BJ (cell line): ENCODE measurements at regions not wholly inside any gene's neighbourhood (a gene's known extent, or its start where the extent isn't known, plus 50 kb on each side); places are given as distances from the start of the nearest gene placed in this dataset.

Experiments
- CTCF ChIA-PET: fragments of 350-600 bp; formaldehyde crosslinking; extraction: SDS; loops from one replicate; lab custom pipeline; 2021; ENCODE audit warnings: antibody characterized with exemption, inconsistent platforms; lab: Yijun Ruan, JAX
- POLR2A ChIA-PET: fragments of 300-600 bp; sonication (Branson Sonifier 250); formaldehyde crosslinking; extraction: SDS; loops from one replicate; lab custom pipeline; 2021; ENCODE audit warnings: antibody characterized with exemption; lab: Charles Lee
- DNase-seq: peaks from one replicate; pipeline ENCODE4 v3.0.0-alpha.2; 2011; ENCODE audit warnings: low read depth
- H3K27me3 ChIP-seq: 2 replicates; pipeline ENCODE4 v1.6.0; 2011; ENCODE audit warnings: low read length; ENCODE audit not compliant: control insufficient read depth, insufficient read depth
- H3K36me3 ChIP-seq: 2 replicates; pipeline ENCODE4 v1.5.1; 2011; ENCODE audit warnings: low read length; ENCODE audit not compliant: control insufficient read depth, insufficient read depth
- H3K4me3 ChIP-seq: 2 replicates; pipeline ENCODE4 v1.5.1; 2011; ENCODE audit warnings: low read depth, mild to moderate bottlenecking, control low read depth, low read length
- TF ChIP-seq, protein P1 (sequence below): IDR thresholded peaks from 2 replicates; pipeline ENCODE4 v1.5.1; 2011; ENCODE audit warnings: low read depth, mild to moderate bottlenecking, control low read depth, inconsistent platforms, low read length, moderate library complexity; ENCODE audit not compliant: insufficient read depth

DNA sequence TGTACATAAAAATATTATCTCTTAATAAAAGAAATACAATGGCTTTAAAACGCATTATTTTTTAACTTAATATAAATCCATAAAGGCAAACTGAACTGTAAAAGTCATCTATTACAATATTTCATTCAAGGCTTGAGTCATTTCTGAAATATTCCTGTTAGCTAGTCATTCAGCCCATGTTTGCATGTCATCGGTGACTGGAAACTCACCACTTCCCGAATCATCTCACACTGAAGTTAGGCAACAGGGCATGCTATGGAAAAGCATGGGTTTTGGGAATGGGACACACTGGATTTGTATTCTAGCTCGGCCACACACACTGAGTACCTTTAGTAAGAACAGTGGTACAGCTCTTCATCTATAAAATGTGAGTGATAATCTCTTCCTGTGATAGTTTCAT lies 691.1 kb upstream of the C9orf72 start:
- CTCF ChIA-PET = no interaction called here
- TF ChIP-seq, protein P1, sequence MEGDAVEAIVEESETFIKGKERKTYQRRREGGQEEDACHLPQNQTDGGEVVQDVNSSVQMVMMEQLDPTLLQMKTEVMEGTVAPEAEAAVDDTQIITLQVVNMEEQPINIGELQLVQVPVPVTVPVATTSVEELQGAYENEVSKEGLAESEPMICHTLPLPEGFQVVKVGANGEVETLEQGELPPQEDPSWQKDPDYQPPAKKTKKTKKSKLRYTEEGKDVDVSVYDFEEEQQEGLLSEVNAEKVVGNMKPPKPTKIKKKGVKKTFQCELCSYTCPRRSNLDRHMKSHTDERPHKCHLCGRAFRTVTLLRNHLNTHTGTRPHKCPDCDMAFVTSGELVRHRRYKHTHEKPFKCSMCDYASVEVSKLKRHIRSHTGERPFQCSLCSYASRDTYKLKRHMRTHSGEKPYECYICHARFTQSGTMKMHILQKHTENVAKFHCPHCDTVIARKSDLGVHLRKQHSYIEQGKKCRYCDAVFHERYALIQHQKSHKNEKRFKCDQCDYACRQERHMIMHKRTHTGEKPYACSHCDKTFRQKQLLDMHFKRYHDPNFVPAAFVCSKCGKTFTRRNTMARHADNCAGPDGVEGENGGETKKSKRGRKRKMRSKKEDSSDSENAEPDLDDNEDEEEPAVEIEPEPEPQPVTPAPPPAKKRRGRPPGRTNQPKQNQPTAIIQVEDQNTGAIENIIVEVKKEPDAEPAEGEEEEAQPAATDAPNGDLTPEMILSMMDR = no peak

GRCh38 chr9:28267351-28267750 lies 694.1 kb upstream of the C9orf72 start:
- POLR2A ChIA-PET = no interaction called here
- TF ChIP-seq, protein P1 = no peak

More for the DNA sequence above, 691.1 kb upstream of the C9orf72 start:
- Histone ChIP-seq H3K27me3 (no peaks in the 10 kb centered on the region), H3K36me3 (no peaks in the 10 kb centered on the region), H3K4me3 (no peak overlapping the region)
- POLR2A ChIA-PET = no interaction called here
- DNase-seq = no peak

DNA sequence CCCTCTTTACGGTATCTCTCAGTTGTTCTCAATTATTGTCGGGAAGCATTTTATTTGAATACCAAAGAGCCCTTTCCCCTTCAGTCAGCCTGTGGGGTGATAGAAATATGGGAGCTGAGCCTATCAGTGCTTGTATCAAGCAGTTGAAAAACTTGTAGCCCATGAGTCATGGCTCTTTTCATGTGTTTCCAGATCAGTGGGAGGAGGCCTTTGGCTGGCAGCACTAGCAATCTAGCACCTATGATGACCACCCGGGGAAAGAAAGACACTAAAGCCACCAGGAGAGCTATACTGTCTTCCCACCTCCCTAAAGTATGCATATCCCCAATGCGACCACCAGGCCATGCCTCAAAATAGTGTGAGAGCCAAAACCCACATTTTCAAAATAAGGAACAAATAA lies 696.9 kb upstream of the C9orf72 start:
- TF ChIP-seq, protein P1 = no peak
- Histone ChIP-seq H3K27me3 (no peaks in the 10 kb centered on the region), H3K4me3 (no peak overlapping the region), H3K36me3 (no peaks in the 10 kb centered on the region)
- POLR2A ChIA-PET = no interaction called here
- CTCF ChIA-PET = no interaction called here
- DNase-seq = no peak

More at GRCh38 chr9:28267351-28267750, 694.1 kb upstream of the C9orf72 start:
- H3K36me3 ChIP-seq = no peaks in the 10 kb centered on the region
- H3K4me3 ChIP-seq = no peak overlapping the region
- H3K27me3 ChIP-seq = no peaks in the 10 kb centered on the region
- DNase-seq = no peak
- CTCF ChIA-PET = interaction anchor here (0.7 kb wide), 1 partner anchor 1115 kb away, joined by 4 read pairs; no protein-coding TSS in a partner anchor

DNA sequence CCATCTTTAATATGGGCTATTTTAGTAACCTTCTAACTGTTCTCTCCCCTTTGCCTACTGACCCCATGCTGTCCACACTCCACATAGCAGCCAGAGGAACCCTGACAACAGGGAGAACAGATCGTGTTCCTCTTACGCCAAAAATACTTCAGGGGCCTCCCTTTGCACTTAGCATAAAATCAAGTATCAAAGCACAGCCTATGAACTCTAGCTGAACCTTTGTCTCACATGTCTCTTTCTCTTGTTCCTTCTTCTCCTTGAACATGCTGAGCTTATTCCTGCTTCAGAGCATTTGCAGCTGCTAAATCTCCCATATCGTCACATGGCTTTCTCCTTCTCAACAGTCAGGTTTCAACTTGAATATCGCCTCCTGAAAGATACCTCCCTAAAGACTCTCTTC lies 698.8 kb upstream of the C9orf72 start:
- POLR2A ChIA-PET = no interaction called here
- TF ChIP-seq, protein P1 = no peak
- DNase-seq = no peak
- CTCF ChIA-PET = no interaction called here
- Histone ChIP-seq H3K4me3 (no peak overlapping the region), H3K27me3 (no peaks in the 10 kb centered on the region), H3K36me3 (no peaks in the 10 kb centered on the region)

DNA sequence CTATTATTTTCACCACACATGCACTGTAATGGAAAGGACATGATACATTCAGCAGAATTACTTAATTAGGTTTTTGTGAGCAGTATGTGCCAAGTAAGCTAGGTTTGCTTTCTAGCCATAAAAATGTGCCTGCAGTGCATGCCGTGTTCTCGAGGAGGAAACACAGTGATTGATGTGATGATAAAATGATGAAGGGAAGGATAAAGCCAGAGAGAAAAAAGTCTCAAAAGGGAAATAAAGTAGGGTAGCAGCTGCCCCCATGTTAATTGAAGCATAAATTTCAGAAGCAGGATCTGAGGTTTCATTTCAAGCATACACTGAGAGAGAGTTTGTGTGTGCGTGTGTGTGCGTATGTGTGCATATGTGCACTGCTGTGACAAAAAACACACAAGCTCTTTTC lies 714.2 kb upstream of the C9orf72 start:
- Histone ChIP-seq H3K4me3 (no peak overlapping the region), H3K27me3 (no peaks in the 10 kb centered on the region), H3K36me3 (no peaks in the 10 kb centered on the region)
- ChIA-PET CTCF (no interaction called here), POLR2A (no interaction called here)
- DNase-seq = no peak
- TF ChIP-seq, protein P1 = no peak
